ENCODE measurements at regions not wholly inside any gene's neighbourhood (a gene's known extent, or its start where the extent isn't known, plus 50 kb on each side); places are given as distances from the start of the nearest gene placed in this dataset.

DNA sequence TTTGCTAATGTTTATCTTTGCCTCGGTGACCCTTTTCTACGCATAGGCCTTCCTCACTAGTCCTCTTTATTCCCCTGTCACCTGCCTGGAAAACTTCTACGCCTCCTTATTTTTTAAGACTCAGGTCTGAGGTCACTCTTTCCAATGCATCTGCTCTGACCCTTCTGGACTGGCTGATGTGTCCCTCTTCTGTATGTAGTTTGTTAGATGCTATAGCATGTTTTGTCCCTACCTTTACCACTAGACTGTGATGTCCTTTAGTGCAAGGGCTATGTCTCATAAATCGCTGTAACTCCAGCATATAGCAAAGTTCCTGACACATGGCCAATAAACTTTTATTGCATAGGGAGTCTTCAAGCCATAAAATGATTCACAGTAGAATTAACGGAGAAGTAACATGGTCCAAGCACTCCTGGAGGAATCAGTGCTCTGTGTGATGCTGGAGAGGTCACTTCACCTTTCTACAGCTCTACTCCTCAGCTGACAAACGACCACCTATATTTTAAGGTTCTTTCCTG lies 872.5 kb upstream of the SLIT2 start:
- TF ChIP-seq, protein P1, sequence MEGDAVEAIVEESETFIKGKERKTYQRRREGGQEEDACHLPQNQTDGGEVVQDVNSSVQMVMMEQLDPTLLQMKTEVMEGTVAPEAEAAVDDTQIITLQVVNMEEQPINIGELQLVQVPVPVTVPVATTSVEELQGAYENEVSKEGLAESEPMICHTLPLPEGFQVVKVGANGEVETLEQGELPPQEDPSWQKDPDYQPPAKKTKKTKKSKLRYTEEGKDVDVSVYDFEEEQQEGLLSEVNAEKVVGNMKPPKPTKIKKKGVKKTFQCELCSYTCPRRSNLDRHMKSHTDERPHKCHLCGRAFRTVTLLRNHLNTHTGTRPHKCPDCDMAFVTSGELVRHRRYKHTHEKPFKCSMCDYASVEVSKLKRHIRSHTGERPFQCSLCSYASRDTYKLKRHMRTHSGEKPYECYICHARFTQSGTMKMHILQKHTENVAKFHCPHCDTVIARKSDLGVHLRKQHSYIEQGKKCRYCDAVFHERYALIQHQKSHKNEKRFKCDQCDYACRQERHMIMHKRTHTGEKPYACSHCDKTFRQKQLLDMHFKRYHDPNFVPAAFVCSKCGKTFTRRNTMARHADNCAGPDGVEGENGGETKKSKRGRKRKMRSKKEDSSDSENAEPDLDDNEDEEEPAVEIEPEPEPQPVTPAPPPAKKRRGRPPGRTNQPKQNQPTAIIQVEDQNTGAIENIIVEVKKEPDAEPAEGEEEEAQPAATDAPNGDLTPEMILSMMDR (IDR thresholded peaks at IDR 0.05; ENCODE audit: insufficient read depth, low read length, poor library complexity, severe bottlenecking) = no peak
- no peak for TF ChIP-seq EZH2phosphoT487 (conservative IDR thresholded peaks at IDR 0.05; ENCODE audit: low read length)

All from SU-DHL-6 (cell line).